Stimulated activated naive CD8-positive, alpha-beta T cell treated with anti-CD3 and anti-CD28 coated beads, Interleukin-15, amount 100 ng/mL, for 72 hours (primary cell): ENCODE measurements at regions not wholly inside any gene's neighbourhood (a gene's known extent, or its start where the extent isn't known, plus 50 kb on each side); places are given as distances from the start of the nearest gene placed in this dataset.

Experiments used
- ATAC-seq: fragments of 150-1000 bp; cut with Tn5 transposase; 2 replicates; pipeline ENCODE4 v1.10.0; 2021; ENCODE audit warnings: mild to moderate bottlenecking, moderate library complexity
- DNase-seq, 2 donors: peaks; one replicate each; pipeline ENCODE4 v3.0.0; 2021 to 2022
- H3K27ac Mint-ChIP-seq, 2 donors: one replicate each; pipeline ENCODE4 v1.8.0; 2022; ENCODE audit warnings: mild to moderate bottlenecking in 2 of 2, mixed read lengths in 2 of 2, moderate library complexity in 2 of 2
- H3K27me3 Mint-ChIP-seq: one replicate; pipeline ENCODE4 v1.8.0; 2022; ENCODE audit warnings: mixed read lengths
- H3K4me1 Mint-ChIP-seq: one replicate; pipeline ENCODE4 v1.8.0; 2022; ENCODE audit warnings: mild to moderate bottlenecking, mixed read lengths
- H3K4me3 Mint-ChIP-seq, 2 donors: one replicate each; pipeline ENCODE4 v1.8.0; 2022; ENCODE audit warnings: mild to moderate bottlenecking in 2 of 2, mixed read lengths in 2 of 2, moderate library complexity in 1 of 2
- H3K9me3 Mint-ChIP-seq, 2 donors: one replicate each; pipeline ENCODE4 v1.8.0; 2022; ENCODE audit warnings: mixed read lengths in 2 of 2

- DNase-seq (no peak), ATAC-seq (no peak)
- H3K9me3 Mint-ChIP-seq: no peaks in the 10 kb centered on the region
Measured at GRCh38 chr1:88061492-88062177, 622.4 kb upstream of the PKN2 start.

GRCh38 chr1:88062650-88063153, 621.4 kb upstream of the PKN2 start:
- DNase-seq (no peak), ATAC-seq (no peak)
- no peak overlapping the region for H3K4me3 Mint-ChIP-seq
- H3K27ac Mint-ChIP-seq: no peak overlapping the region
- H3K27me3 Mint-ChIP-seq: peaks cover 12% of the 10 kb centered on the region
- H3K9me3 Mint-ChIP-seq: no peaks in the 10 kb centered on the region
- no peaks in the 10 kb centered on the region for H3K4me1 Mint-ChIP-seq

More at GRCh38 chr1:88061492-88062177, 622.4 kb upstream of the PKN2 start:
- H3K4me1 Mint-ChIP-seq: no peaks in the 10 kb centered on the region
- no peak overlapping the region for H3K4me3 Mint-ChIP-seq
- peaks cover 12% of the 10 kb centered on the region for H3K27me3 Mint-ChIP-seq
- H3K27ac Mint-ChIP-seq: peak overlapping the region; percentile 30 to 75

- no peak for DNase-seq
- H3K27ac Mint-ChIP-seq: peak overlapping the region in 1 of 2 donors; percentile 77
- peaks cover 12% of the 10 kb centered on the region for H3K27me3 Mint-ChIP-seq
- no peak overlapping the region for H3K4me3 Mint-ChIP-seq
- H3K9me3 Mint-ChIP-seq: no peaks in the 10 kb centered on the region
- no peaks in the 10 kb centered on the region for H3K4me1 Mint-ChIP-seq
- ATAC-seq: no peak
Measured at GRCh38 chr1:88063605-88064004, 620.5 kb upstream of the PKN2 start.

- no peaks in the 10 kb centered on the region for H3K4me1 Mint-ChIP-seq
- no peak overlapping the region for H3K4me3 Mint-ChIP-seq
- DNase-seq (no peak), ATAC-seq (no peak)
- no peaks in the 10 kb centered on the region for H3K9me3 Mint-ChIP-seq
- peaks cover 12% of the 10 kb centered on the region for H3K27me3 Mint-ChIP-seq
- H3K27ac Mint-ChIP-seq: no peak overlapping the region
Measured at GRCh38 chr1:88068407-88068960, 615.6 kb upstream of the PKN2 start.

- H3K4me3 Mint-ChIP-seq: no peak overlapping the region
- ATAC-seq (no peak), DNase-seq (no peak)
- no peaks in the 10 kb centered on the region for H3K27me3 Mint-ChIP-seq
- H3K9me3 Mint-ChIP-seq: no peaks in the 10 kb centered on the region
- no peaks in the 10 kb centered on the region for H3K4me1 Mint-ChIP-seq
- H3K27ac Mint-ChIP-seq: no peak overlapping the region
Measured at GRCh38 chr1:88070956-88071355, 613.1 kb upstream of the PKN2 start.

- Mint-ChIP-seq H3K27ac (no peak overlapping the region), H3K9me3 (no peaks in the 10 kb centered on the region), H3K4me3 (no peak overlapping the region), H3K27me3 (no peaks in the 10 kb centered on the region), H3K4me1 (no peaks in the 10 kb centered on the region)
- DNase-seq: no peak
- no peak for ATAC-seq
Measured at GRCh38 chr1:88074661-88075060, 609.4 kb upstream of the PKN2 start.

- no peak for ATAC-seq
- Mint-ChIP-seq H3K27me3 (no peaks in the 10 kb centered on the region), H3K4me3 (no peak overlapping the region), H3K4me1 (no peaks in the 10 kb centered on the region), H3K9me3 (no peaks in the 10 kb centered on the region), H3K27ac (no peak overlapping the region)
- no peak for DNase-seq
Measured at GRCh38 chr1:88075813-88076212, 608.3 kb upstream of the PKN2 start.

- no peak overlapping the region for H3K27ac Mint-ChIP-seq
- H3K27me3 Mint-ChIP-seq: no peaks in the 10 kb centered on the region
Measured at GRCh38 chr1:88079036-88079435, 605.0 kb upstream of the PKN2 start.

GRCh38 chr1:88080875-88081274, 603.2 kb upstream of the PKN2 start:
- Mint-ChIP-seq H3K27ac (no peak overlapping the region), H3K9me3 (peaks cover 13 to 15% of the 10 kb centered on the region in 2 donors), H3K4me3 (no peak overlapping the region)

More at GRCh38 chr1:88079036-88079435, 605.0 kb upstream of the PKN2 start:
- no peak overlapping the region for H3K4me3 Mint-ChIP-seq
- H3K4me1 Mint-ChIP-seq: no peaks in the 10 kb centered on the region
- H3K9me3 Mint-ChIP-seq: peaks cover 0 to 5% of the 10 kb centered on the region in 2 donors
- ATAC-seq (no peak), DNase-seq (no peak)

GRCh38 chr1:88088481-88088880, 595.6 kb upstream of the PKN2 start:
- no peaks in the 10 kb centered on the region for H3K27me3 Mint-ChIP-seq
- no peak overlapping the region for H3K4me3 Mint-ChIP-seq
- ATAC-seq: no peak
- no peaks in the 10 kb centered on the region for H3K4me1 Mint-ChIP-seq
- no peak overlapping the region for H3K27ac Mint-ChIP-seq
- no peak for DNase-seq
- peaks cover 22% of the 10 kb centered on the region in 2 donors for H3K9me3 Mint-ChIP-seq

More at GRCh38 chr1:88080875-88081274, 603.2 kb upstream of the PKN2 start:
- DNase-seq (no peak), ATAC-seq (no peak)
- H3K27me3 Mint-ChIP-seq: no peaks in the 10 kb centered on the region
- no peaks in the 10 kb centered on the region for H3K4me1 Mint-ChIP-seq

- ATAC-seq (no peak), DNase-seq (no peak)
- H3K4me1 Mint-ChIP-seq: no peaks in the 10 kb centered on the region
- H3K27me3 Mint-ChIP-seq: no peaks in the 10 kb centered on the region
- H3K9me3 Mint-ChIP-seq: peaks cover 18 to 19% of the 10 kb centered on the region in 2 donors
- no peak overlapping the region for H3K4me3 Mint-ChIP-seq
- no peak overlapping the region for H3K27ac Mint-ChIP-seq
Measured at GRCh38 chr1:88089961-88090360, 594.1 kb upstream of the PKN2 start.

- no peak for ATAC-seq
- Mint-ChIP-seq H3K4me1 (no peaks in the 10 kb centered on the region), H3K4me3 (no peak overlapping the region), H3K27me3 (peaks cover 7% of the 10 kb centered on the region), H3K27ac (no peak overlapping the region), H3K9me3 (no peaks in the 10 kb centered on the region)
- DNase-seq: no peak
Measured at GRCh38 chr1:88098881-88099280, 585.2 kb upstream of the PKN2 start.

GRCh38 chr1:88101041-88101440, 583.0 kb upstream of the PKN2 start:
- Mint-ChIP-seq H3K9me3 (no peaks in the 10 kb centered on the region), H3K4me3 (no peak overlapping the region), H3K4me1 (no peaks in the 10 kb centered on the region), H3K27me3 (peaks cover 7% of the 10 kb centered on the region), H3K27ac (no peak overlapping the region)
- no peak for ATAC-seq
- no peak for DNase-seq

- ATAC-seq: no peak
- no peak for DNase-seq
Measured at GRCh38 chr1:88104236-88104635, 579.8 kb upstream of the PKN2 start.

GRCh38 chr1:88104886-88105285, 579.2 kb upstream of the PKN2 start:
- no peaks in the 10 kb centered on the region for H3K4me1 Mint-ChIP-seq
- H3K9me3 Mint-ChIP-seq: no peaks in the 10 kb centered on the region
- no peak overlapping the region for H3K27ac Mint-ChIP-seq
- DNase-seq (no peak), ATAC-seq (no peak)
- no peaks in the 10 kb centered on the region for H3K27me3 Mint-ChIP-seq
- no peak overlapping the region for H3K4me3 Mint-ChIP-seq

More at GRCh38 chr1:88104236-88104635, 579.8 kb upstream of the PKN2 start:
- Mint-ChIP-seq H3K4me1 (no peaks in the 10 kb centered on the region), H3K27ac (no peak overlapping the region), H3K27me3 (no peaks in the 10 kb centered on the region), H3K9me3 (no peaks in the 10 kb centered on the region), H3K4me3 (no peak overlapping the region)

GRCh38 chr1:88111816-88112215, 572.3 kb upstream of the PKN2 start:
- no peaks in the 10 kb centered on the region for H3K9me3 Mint-ChIP-seq
- no peak for DNase-seq
- no peak overlapping the region for H3K27ac Mint-ChIP-seq
- H3K4me3 Mint-ChIP-seq: no peak overlapping the region
- H3K4me1 Mint-ChIP-seq: no peaks in the 10 kb centered on the region
- H3K27me3 Mint-ChIP-seq: no peaks in the 10 kb centered on the region
- no peak for ATAC-seq
